H9 (cell line): ENCODE measurements at regions not wholly inside any gene's neighbourhood (a gene's known extent, or its start where the extent isn't known, plus 50 kb on each side); places are given as distances from the start of the nearest gene placed in this dataset.
A peak's percentile ranks its signal among the peaks of the same experiment; 100 is the strongest.

Experiments
- DNase-seq: peaks from one replicate; pipeline ENCODE4 v3.0.0-alpha.2; 2017
- H2AFZ ChIP-seq: one replicate; pipeline ENCODE4 v1.6.1; 2013; ENCODE audit warnings: mild to moderate bottlenecking, low read length, control low read depth, moderate library complexity
- H2AK5ac ChIP-seq: 2 replicates; pipeline ENCODE4 v1.6.1; 2013; ENCODE audit warnings: low read length, control low read depth, mixed read lengths; ENCODE audit not compliant: insufficient read length
- H2BK120ac ChIP-seq: one replicate; pipeline ENCODE4 v1.6.1; 2013; ENCODE audit warnings: low read depth, mild to moderate bottlenecking, low read length, control low read depth, inconsistent platforms; ENCODE audit not compliant: poor library complexity, severe bottlenecking
- H2BK12ac ChIP-seq: 2 replicates; pipeline ENCODE4 v1.6.1; 2013; ENCODE audit warnings: low read length, control low read depth, mixed read lengths, low read depth; ENCODE audit not compliant: insufficient read length
- H2BK15ac ChIP-seq: 2 replicates; pipeline ENCODE4 v1.6.1; 2013; ENCODE audit warnings: low read depth, low read length, control low read depth
- H2BK20ac ChIP-seq: one replicate; pipeline ENCODE4 v1.6.1; 2013; ENCODE audit warnings: low read depth, mild to moderate bottlenecking, low read length, control low read depth, inconsistent platforms; ENCODE audit not compliant: poor library complexity, severe bottlenecking
- H2BK5ac ChIP-seq: 2 replicates; pipeline ENCODE4 v1.6.1; 2013; ENCODE audit warnings: low read length, control low read depth, mixed read lengths; ENCODE audit not compliant: insufficient read length
- H3K14ac ChIP-seq: 2 replicates; pipeline ENCODE4 v1.6.1; 2013; ENCODE audit warnings: low read length, control low read depth; ENCODE audit not compliant: insufficient read depth
- H3K18ac ChIP-seq: 2 replicates; pipeline ENCODE4 v1.6.1; 2013; ENCODE audit warnings: low read depth, mild to moderate bottlenecking, mixed read lengths, low read length, control low read depth; ENCODE audit not compliant: insufficient read length
- H3K23ac ChIP-seq: 2 replicates; pipeline ENCODE4 v1.6.1; 2013; ENCODE audit warnings: low read length, control low read depth, mixed read lengths, low read depth; ENCODE audit not compliant: insufficient read length
- H3K23me2 ChIP-seq: 2 replicates; pipeline ENCODE4 v1.6.1; 2013; ENCODE audit warnings: low read depth, mild to moderate bottlenecking, mixed read lengths, low read length, control low read depth; ENCODE audit not compliant: insufficient read length, poor library complexity, severe bottlenecking
- H3K27ac ChIP-seq: 2 replicates; pipeline ENCODE4 v1.5.1; 2013; ENCODE audit warnings: low read length, control low read depth, mixed read lengths, low read depth; ENCODE audit not compliant: insufficient read length
- H3K27me3 ChIP-seq: 2 replicates; pipeline ENCODE4 v1.6.1; 2013; ENCODE audit warnings: low read length, control low read depth, inconsistent platforms; ENCODE audit not compliant: insufficient read depth
- H3K4ac ChIP-seq: 2 replicates; pipeline ENCODE4 v1.6.1; 2013; ENCODE audit warnings: low read depth, mild to moderate bottlenecking, control low read depth, inconsistent platforms, low read length, moderate library complexity
- H3K4me1 ChIP-seq: 2 replicates; pipeline ENCODE4 v1.6.1; 2013; ENCODE audit warnings: low read length, control low read depth, inconsistent platforms; ENCODE audit not compliant: insufficient read depth
- H3K4me2 ChIP-seq: 2 replicates; pipeline ENCODE4 v1.6.1; 2013; ENCODE audit warnings: low read length, control low read depth, mixed read lengths; ENCODE audit not compliant: insufficient read length, insufficient read depth
- H3K56ac ChIP-seq: 2 replicates; pipeline ENCODE4 v1.6.1; 2013; ENCODE audit warnings: low read depth, mild to moderate bottlenecking, mixed read lengths, low read length, control low read depth; ENCODE audit not compliant: insufficient read length
- H3K79me1 ChIP-seq: 2 replicates; pipeline ENCODE4 v1.6.1; 2013; ENCODE audit warnings: low read depth, mild to moderate bottlenecking, moderate library complexity, low read length, control low read depth, inconsistent platforms; ENCODE audit not compliant: insufficient read depth, poor library complexity, severe bottlenecking
- H3K79me2 ChIP-seq: 2 replicates; pipeline ENCODE4 v1.6.1; 2013; ENCODE audit warnings: low read length, control low read depth, inconsistent platforms; ENCODE audit not compliant: insufficient read depth
- H3K9ac ChIP-seq: 2 replicates; pipeline ENCODE4 v1.6.1; 2013; ENCODE audit warnings: low read length, control low read depth, mixed read lengths; ENCODE audit not compliant: insufficient read length; ENCODE audit errors: extremely low read depth
- H3K9me3 ChIP-seq: one replicate; pipeline ENCODE4 v1.6.1; 2013; ENCODE audit warnings: low read depth, low read length, inconsistent platforms; ENCODE audit not compliant: control insufficient read depth
- H3T11ph ChIP-seq: one replicate; pipeline ENCODE4 v1.6.1; 2013; ENCODE audit warnings: mild to moderate bottlenecking, low read length, control low read depth, inconsistent platforms
- H4K20me1 ChIP-seq: one replicate; pipeline ENCODE4 v1.6.1; 2013; ENCODE audit not compliant: control insufficient read depth, insufficient read length, insufficient read depth
- H4K5ac ChIP-seq: 2 replicates; pipeline ENCODE4 v1.6.1; 2013; ENCODE audit warnings: low read depth, mild to moderate bottlenecking, mixed read lengths, low read length, control low read depth; ENCODE audit not compliant: insufficient read length
- H4K8ac ChIP-seq: replicated peaks from 2 replicates; pipeline ENCODE4 v1.6.1; 2013; ENCODE audit warnings: low read length, control low read depth, mixed read lengths, low read depth; ENCODE audit not compliant: insufficient read length
- H4K91ac ChIP-seq: 2 replicates; pipeline ENCODE4 v1.6.1; 2013; ENCODE audit warnings: low read depth, mild to moderate bottlenecking, moderate library complexity, mixed read lengths, low read length, control low read depth; ENCODE audit not compliant: insufficient read length
- H3K27ac Mint-ChIP-seq, 3 experiments: 2 replicates in 2 of 3; 3 replicates in 1 of 3; pipeline ENCODE4 v1.8.0; 2020 to 2021; ENCODE audit warnings: mixed read lengths in 3 of 3, mild to moderate bottlenecking in 1 of 3, moderate library complexity in 1 of 3
- H3K27me3 Mint-ChIP-seq: 2 replicates; pipeline ENCODE4 v1.8.0; 2021; ENCODE audit warnings: low read depth, mild to moderate bottlenecking, moderate library complexity, mixed read lengths
- H3K36me3 Mint-ChIP-seq, 3 experiments: 2 replicates in 2 of 3; 3 replicates in 1 of 3; pipeline ENCODE4 v1.8.0; 2020 to 2021; ENCODE audit warnings: low read depth in 3 of 3, mixed read lengths in 3 of 3; ENCODE audit not compliant: insufficient read depth in 1 of 3
- H3K4me1 Mint-ChIP-seq, 2 experiments: 2 replicates each; pipeline ENCODE4 v1.8.0; 2020; ENCODE audit warnings: mixed read lengths in 2 of 2
- H3K4me3 Mint-ChIP-seq, 2 experiments: 2 replicates in 1 of 2; 3 replicates in 1 of 2; pipeline ENCODE4 v1.8.0; 2020 to 2021; ENCODE audit warnings: mild to moderate bottlenecking in 2 of 2, mixed read lengths in 2 of 2, moderate library complexity in 1 of 2
- H3K9me3 Mint-ChIP-seq, 2 experiments: 2 replicates in 1 of 2; 3 replicates in 1 of 2; pipeline ENCODE4 v1.8.0; 2020; ENCODE audit warnings: mild to moderate bottlenecking in 2 of 2, mixed read lengths in 2 of 2, moderate library complexity in 1 of 2
- WGBS: extraction: QIAGEN DNeasy Blood & Tissue Kit; methylation state at CpG from one replicate; pipeline ENCODE4 v1.1.7; 2013; ENCODE audit warnings: missing lambda C conversion rate, low lambda C conversion rate, mixed read lengths; ENCODE audit not compliant: insufficient read length; ENCODE audit errors: extremely low coverage; 5-methylcytosine and 5-hydroxymethylcytosine counted together
- TF ChIP-seq, protein P1 (sequence below): fragments of 200-600 bp; sonication (generic); conservative IDR thresholded peaks from 3 replicates; pipeline ENCODE4 v1.8.0; 2021; ENCODE audit warnings: antibody characterized with exemption, mild to moderate bottlenecking

DNA sequence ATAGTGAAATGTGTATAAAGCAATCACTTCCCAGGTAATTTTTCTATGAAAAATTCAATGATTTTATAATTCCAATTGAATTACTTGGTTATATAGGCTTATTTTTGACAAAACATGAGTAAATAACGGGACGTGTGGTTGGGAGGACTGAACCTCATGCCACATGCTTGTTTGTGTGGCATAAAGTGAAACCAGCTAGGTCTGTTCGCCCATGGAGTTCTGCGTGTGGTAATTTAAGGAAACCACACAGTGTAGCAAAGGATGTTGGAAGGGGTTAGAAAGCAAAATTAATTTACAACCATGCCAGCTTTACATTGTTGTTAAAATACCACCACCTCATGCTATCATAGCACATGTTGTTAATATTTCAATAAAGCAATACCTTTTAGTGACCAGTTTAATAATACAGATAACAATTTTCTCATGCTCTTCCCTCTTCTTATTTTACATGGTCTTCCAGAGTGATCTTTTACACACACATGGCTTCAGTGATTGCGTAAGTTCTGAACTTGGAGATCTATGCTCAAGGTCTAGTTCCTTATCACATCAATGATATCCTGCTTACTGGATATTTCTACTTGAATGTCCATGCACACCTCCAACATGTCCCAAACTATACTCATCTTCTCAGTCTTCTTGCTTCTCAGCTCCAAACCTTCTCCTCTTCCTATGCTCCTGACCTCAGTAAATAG is 156.4 kb upstream of the ITGA4 start:
- Histone ChIP-seq H2BK20ac (no peak overlapping the region), H2AFZ (no peak overlapping the region), H3K79me2 (no peaks in the 10 kb centered on the region), H3K18ac (no peak overlapping the region), H3K4me2 (no peak overlapping the region), H3K4ac (no peak overlapping the region), H3K27me3 (no peaks in the 10 kb centered on the region), H3K4me1 (no peaks in the 10 kb centered on the region), H4K91ac (no peak overlapping the region), H3K9me3 (no peaks in the 10 kb centered on the region), H2BK5ac (no peak overlapping the region), H4K20me1 (no peaks in the 10 kb centered on the region), H4K5ac (no peak overlapping the region), H2BK12ac (no peak overlapping the region), H3K23ac (no peak overlapping the region), H2BK120ac (no peak overlapping the region), H3K79me1 (no peaks in the 10 kb centered on the region), H4K8ac (no peak overlapping the region), H3K14ac (no peak overlapping the region), H2BK15ac (no peak overlapping the region), H3K56ac (no peak overlapping the region), H3K9ac (no peak overlapping the region), H3K23me2 (no peaks in the 10 kb centered on the region), H2AK5ac (no peak overlapping the region), H3T11ph (no peak overlapping the region), H3K27ac (no peak overlapping the region)
- Mint-ChIP-seq H3K27me3 (no peaks in the 10 kb centered on the region), H3K27ac (peak overlapping the region in 1 of 3 experiments; percentile 5; a peak in 1 of 7 replicates), H3K36me3 (no peaks in the 10 kb centered on the region), H3K9me3 (no peaks in the 10 kb centered on the region), H3K4me1 (peaks cover 7% of the 10 kb centered on the region in 2 experiments), H3K4me3 (no peak overlapping the region)
- no CpG with 5 or more reads among the region's 5 CpGs for WGBS
- TF ChIP-seq, protein P1, sequence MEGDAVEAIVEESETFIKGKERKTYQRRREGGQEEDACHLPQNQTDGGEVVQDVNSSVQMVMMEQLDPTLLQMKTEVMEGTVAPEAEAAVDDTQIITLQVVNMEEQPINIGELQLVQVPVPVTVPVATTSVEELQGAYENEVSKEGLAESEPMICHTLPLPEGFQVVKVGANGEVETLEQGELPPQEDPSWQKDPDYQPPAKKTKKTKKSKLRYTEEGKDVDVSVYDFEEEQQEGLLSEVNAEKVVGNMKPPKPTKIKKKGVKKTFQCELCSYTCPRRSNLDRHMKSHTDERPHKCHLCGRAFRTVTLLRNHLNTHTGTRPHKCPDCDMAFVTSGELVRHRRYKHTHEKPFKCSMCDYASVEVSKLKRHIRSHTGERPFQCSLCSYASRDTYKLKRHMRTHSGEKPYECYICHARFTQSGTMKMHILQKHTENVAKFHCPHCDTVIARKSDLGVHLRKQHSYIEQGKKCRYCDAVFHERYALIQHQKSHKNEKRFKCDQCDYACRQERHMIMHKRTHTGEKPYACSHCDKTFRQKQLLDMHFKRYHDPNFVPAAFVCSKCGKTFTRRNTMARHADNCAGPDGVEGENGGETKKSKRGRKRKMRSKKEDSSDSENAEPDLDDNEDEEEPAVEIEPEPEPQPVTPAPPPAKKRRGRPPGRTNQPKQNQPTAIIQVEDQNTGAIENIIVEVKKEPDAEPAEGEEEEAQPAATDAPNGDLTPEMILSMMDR, result no peak
- DNase-seq, result no peak
